Calu3 (cell line): ENCODE measurements at regions not wholly inside any gene's neighbourhood (a gene's known extent, or its start where the extent isn't known, plus 50 kb on each side); places are given as distances from the start of the nearest gene placed in this dataset.
"Not testable (repeated sequence)": the region's sequence is repeated elsewhere in the genome, so short reads cannot be mapped to it uniquely, and the experiment has no call there.

Experiments
- BruUV-seq: library from RNA; stranded (reverse); fragments of 400-500 nt; replicated peaks from 2 replicates; lab custom pipeline; 2021; lab: Mats Ljungman, UMichigan
- CTCF ChIA-PET: fragments of 300-600 bp; sonication (Branson Sonifier 250); formaldehyde crosslinking; loops from one replicate; lab custom pipeline; 2022; ENCODE audit warnings: antibody characterized with exemption; lab: Charles Lee
- DNase-seq: peaks from one replicate; pipeline ENCODE4 v3.0.0; 2022
- H3K27ac Mint-ChIP-seq: one replicate; pipeline ENCODE4 v1.8.0; 2022; ENCODE audit warnings: mixed read lengths; ENCODE audit not compliant: unreplicated experiment
- H3K27me3 Mint-ChIP-seq: one replicate; pipeline ENCODE4 v1.8.0; 2022; ENCODE audit warnings: mixed read lengths; ENCODE audit not compliant: unreplicated experiment
- H3K36me3 Mint-ChIP-seq: one replicate; pipeline ENCODE4 v1.8.0; 2022; ENCODE audit warnings: mild to moderate bottlenecking, moderate library complexity, mixed read lengths; ENCODE audit not compliant: insufficient read depth, unreplicated experiment
- H3K4me1 Mint-ChIP-seq: one replicate; pipeline ENCODE4 v1.8.0; 2022; ENCODE audit warnings: mild to moderate bottlenecking, low read depth, mixed read lengths; ENCODE audit not compliant: unreplicated experiment
- H3K4me3 Mint-ChIP-seq: one replicate; pipeline ENCODE4 v1.8.0; 2022; ENCODE audit warnings: mild to moderate bottlenecking, low read depth, moderate library complexity, mixed read lengths; ENCODE audit not compliant: unreplicated experiment
- H3K9me3 Mint-ChIP-seq: one replicate; pipeline ENCODE4 v1.8.0; 2022; ENCODE audit warnings: low read depth, mixed read lengths; ENCODE audit not compliant: unreplicated experiment
- CTCF ChIP-seq: fragments of 200-600 bp; IDR thresholded peaks from one replicate; pipeline ENCODE4 v1.8.0; 2022; ENCODE audit warnings: antibody characterized with exemption; ENCODE audit not compliant: unreplicated experiment
- intact Hi-C: fragments of 100-400 bp; cut with micrococcal nuclease; formaldehyde crosslinking; loops from one replicate; pipeline ENCODE4 v1.10.0; 2022; ENCODE audit not compliant: unreplicated experiment

GRCh38 chr5:89168766-89169165 lies 285.8 kb upstream of the MEF2C start:
- no peak for DNase-seq
- CTCF ChIA-PET = no interaction called here
- BruUV-seq = no TSS peak
- Mint-ChIP-seq H3K4me1 (no peaks in the 10 kb centered on the region), H3K27me3 (no peaks in the 10 kb centered on the region), H3K27ac (no peak overlapping the region), H3K4me3 (no peak overlapping the region), H3K36me3 (no peaks in the 10 kb centered on the region), H3K9me3 (no peaks in the 10 kb centered on the region)
- TF ChIP-seq CTCF = no peak
- intact Hi-C loops = no loop called here

- intact Hi-C loops, H3K9me3 Mint-ChIP-seq, H3K36me3 Mint-ChIP-seq, H3K4me3 Mint-ChIP-seq, H3K27me3 Mint-ChIP-seq, H3K27ac Mint-ChIP-seq, DNase-seq, H3K4me1 Mint-ChIP-seq, BruUV-seq, CTCF ChIA-PET: not testable (repeated sequence)
Observed at GRCh38 chr5:89164703-89165102, 281.7 kb upstream of the MEF2C start.

GRCh38 chr5:89156226-89156625 lies 273.2 kb upstream of the MEF2C start:
- Mint-ChIP-seq H3K36me3 (no peaks in the 10 kb centered on the region), H3K4me1 (no peaks in the 10 kb centered on the region), H3K9me3 (peaks cover 6% of the 10 kb centered on the region), H3K4me3 (no peak overlapping the region), H3K27me3 (no peaks in the 10 kb centered on the region), H3K27ac (no peak overlapping the region)
- intact Hi-C loops = no loop called here
- BruUV-seq = no TSS peak
- no peak for TF ChIP-seq CTCF
- CTCF ChIA-PET = no interaction called here
- no peak for DNase-seq

GRCh38 chr5:89147031-89147430 lies 264.0 kb upstream of the MEF2C start:
- no peak for TF ChIP-seq CTCF
- CTCF ChIA-PET = no interaction called here
- Mint-ChIP-seq H3K4me1 (no peaks in the 10 kb centered on the region), H3K4me3 (no peak overlapping the region), H3K9me3 (no peaks in the 10 kb centered on the region), H3K27me3 (no peaks in the 10 kb centered on the region), H3K27ac (no peak overlapping the region), H3K36me3 (no peaks in the 10 kb centered on the region)
- BruUV-seq = no TSS peak
- intact Hi-C loops = no loop called here
- no peak for DNase-seq

GRCh38 chr5:89137148-89137547 lies 254.2 kb upstream of the MEF2C start:
- peaks cover 5% of the 10 kb centered on the region for H3K9me3 Mint-ChIP-seq
- H3K36me3 Mint-ChIP-seq = no peaks in the 10 kb centered on the region
- TF ChIP-seq CTCF = no peak

More at GRCh38 chr5:89137148-89137547, 254.2 kb upstream of the MEF2C start:
- CTCF ChIA-PET = no interaction called here
- intact Hi-C loops = no loop called here
- Mint-ChIP-seq H3K4me1 (no peaks in the 10 kb centered on the region), H3K4me3 (no peak overlapping the region), H3K27me3 (no peaks in the 10 kb centered on the region), H3K27ac (no peak overlapping the region)
- BruUV-seq = no TSS peak
- DNase-seq = no peak
